ENCODE measurements at regions not wholly inside any gene's neighbourhood (a gene's known extent, or its start where the extent isn't known, plus 50 kb on each side); places are given as distances from the start of the nearest gene placed in this dataset.

DNA sequence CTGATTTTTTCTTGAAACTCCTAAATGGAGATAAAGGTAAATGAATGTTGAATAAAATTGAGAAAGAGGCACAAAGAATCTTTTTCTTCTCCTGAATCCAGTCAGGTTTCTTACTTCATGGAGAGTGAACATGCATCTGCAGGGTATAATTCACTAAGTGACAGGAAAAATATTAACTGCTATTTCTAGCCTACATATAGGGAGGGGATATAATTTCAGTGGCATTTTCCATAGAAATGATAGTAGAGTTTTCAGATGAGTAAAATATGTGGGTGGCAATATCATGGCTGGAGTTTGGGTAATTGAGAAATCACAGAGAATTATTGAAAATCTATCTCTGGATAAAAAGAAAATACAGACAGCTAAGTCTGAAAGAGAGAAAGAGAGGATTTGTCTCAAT, 1227.0 kb upstream of the GJE1 start:
- DNase-seq (ENCODE audit: extremely low read depth in 1 of 4, low spot score in 3 of 4) (no peak), FAIRE-seq (no peak), ATAC-seq (no peak)
- Histone ChIP-seq H3K27ac (ENCODE audit: extremely low read depth, low read depth, low read length) (no peak overlapping the region), H3K9ac (ENCODE audit: insufficient read depth in 1 of 2, low read depth in 2 of 2, low read length in 2 of 2) (no peak overlapping the region), H3K36me3 (ENCODE audit: control insufficient read depth, insufficient read depth, low read length) (no peaks in the 10 kb centered on the region), H3K9me1 (ENCODE audit: control insufficient read depth, insufficient read depth, low read length) (no peaks in the 10 kb centered on the region), H3K4me1 (replicated peaks in 1 of 2; ENCODE audit: control insufficient read depth in 2 of 2, insufficient read depth in 2 of 2, low read length in 2 of 2) (peaks cover 0 to 3% of the 10 kb centered on the region in 2 experiments; a peak in 1 of 5 replicates), H3K9me3 (replicated peaks; ENCODE audit: control insufficient read depth, insufficient read depth, low read depth, low read length) (no peaks in the 10 kb centered on the region), H3K79me2 (ENCODE audit: control insufficient read depth, insufficient read depth, low read length) (no peaks in the 10 kb centered on the region), H3K4me3 (no peak overlapping the region), H3K27me3 (ENCODE audit: control insufficient read depth in 2 of 2, insufficient read depth in 2 of 2, low read length in 2 of 2) (no peaks in the 10 kb centered on the region), H3K4me2 (ENCODE audit: insufficient read depth, low read length) (no peak overlapping the region), H4K20me1 (replicated peaks; ENCODE audit: control insufficient read depth, insufficient read depth, low read length) (no peaks in the 10 kb centered on the region), H2AFZ (ENCODE audit: low read depth, low read length) (no peak overlapping the region)
- in situ Hi-C loops (cut with MboI), result no loop called here
- no TSS peak for BruUV-seq (replicated peaks)
- intact Hi-C loops (cut with micrococcal nuclease), result no loop called here
- no peak for TF ChIP-seq ZC3H11A (IDR thresholded peaks at IDR 0.05; ENCODE audit: low read depth, low read length)
- TF ChIP-seq HDGF (IDR thresholded peaks at IDR 0.05), result no peak
- ChIA-PET CTCF (ENCODE audit: low intra/inter-chr PET ratio) (no interaction called here), POLR2A (no interaction called here)

DNA sequence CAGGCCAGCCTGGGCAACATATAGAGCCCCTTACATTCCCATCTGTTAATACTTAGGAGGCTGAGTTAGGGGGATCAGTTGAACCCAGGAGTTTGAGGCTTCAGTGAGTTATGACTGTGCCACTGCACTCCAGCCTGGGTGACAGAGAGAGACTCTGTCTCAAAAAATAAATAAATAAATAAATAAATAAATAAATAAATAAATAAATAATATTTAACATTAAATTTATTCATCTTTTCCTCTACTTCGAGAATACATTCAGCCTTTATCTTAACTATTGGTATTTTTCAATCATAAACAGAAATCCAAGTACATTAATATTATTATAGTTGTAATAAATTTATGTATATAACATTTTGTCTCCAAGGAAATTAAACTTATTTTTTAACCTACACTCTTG, 1227.7 kb upstream of the GJE1 start:
- WGBS (ENCODE audit: insufficient coverage, low coverage, missing lambda C conversion rate), result 0% methylated on average over 1 of the region's 1 CpG
- BruUV-seq (replicated peaks), result no TSS peak
- POLR2A ChIA-PET, result no interaction called here
- Histone ChIP-seq H3K9me3 (replicated peaks; ENCODE audit: control insufficient read depth, insufficient read depth, low read depth, low read length) (no peaks in the 10 kb centered on the region), H3K4me3 (no peak overlapping the region), H3K27me3 (ENCODE audit: control insufficient read depth in 2 of 2, insufficient read depth in 2 of 2, low read length in 2 of 2) (no peaks in the 10 kb centered on the region), H3K4me1 (replicated peaks in 1 of 2; ENCODE audit: control insufficient read depth in 2 of 2, insufficient read depth in 2 of 2, low read length in 2 of 2) (peaks cover 0 to 3% of the 10 kb centered on the region in 2 experiments; a peak in 1 of 5 replicates), H3K9me1 (ENCODE audit: control insufficient read depth, insufficient read depth, low read length) (no peaks in the 10 kb centered on the region), H3K9ac (ENCODE audit: insufficient read depth in 1 of 2, low read depth in 2 of 2, low read length in 2 of 2) (no peak overlapping the region), H3K79me2 (ENCODE audit: control insufficient read depth, insufficient read depth, low read length) (no peaks in the 10 kb centered on the region), H3K27ac (ENCODE audit: extremely low read depth, low read depth, low read length) (no peak overlapping the region), H3K4me2 (ENCODE audit: insufficient read depth, low read length) (no peak overlapping the region), H2AFZ (ENCODE audit: low read depth, low read length) (no peak overlapping the region), H3K36me3 (ENCODE audit: control insufficient read depth, insufficient read depth, low read length) (no peaks in the 10 kb centered on the region), H4K20me1 (replicated peaks; ENCODE audit: control insufficient read depth, insufficient read depth, low read length) (no peaks in the 10 kb centered on the region)
- intact Hi-C loops (cut with micrococcal nuclease), result no loop called here
- CTCF ChIA-PET (ENCODE audit: low intra/inter-chr PET ratio), result interaction anchor here (0.6 kb wide), 1 partner anchor 13 kb away, joined by 3 read pairs; no protein-coding TSS in a partner anchor
- no peak for DNase-seq (ENCODE audit: extremely low read depth in 1 of 4, low spot score in 3 of 4)
- in situ Hi-C loops (cut with MboI), result no loop called here
- no peak for FAIRE-seq
- no peak for ATAC-seq
- TF ChIP-seq, protein P1, sequence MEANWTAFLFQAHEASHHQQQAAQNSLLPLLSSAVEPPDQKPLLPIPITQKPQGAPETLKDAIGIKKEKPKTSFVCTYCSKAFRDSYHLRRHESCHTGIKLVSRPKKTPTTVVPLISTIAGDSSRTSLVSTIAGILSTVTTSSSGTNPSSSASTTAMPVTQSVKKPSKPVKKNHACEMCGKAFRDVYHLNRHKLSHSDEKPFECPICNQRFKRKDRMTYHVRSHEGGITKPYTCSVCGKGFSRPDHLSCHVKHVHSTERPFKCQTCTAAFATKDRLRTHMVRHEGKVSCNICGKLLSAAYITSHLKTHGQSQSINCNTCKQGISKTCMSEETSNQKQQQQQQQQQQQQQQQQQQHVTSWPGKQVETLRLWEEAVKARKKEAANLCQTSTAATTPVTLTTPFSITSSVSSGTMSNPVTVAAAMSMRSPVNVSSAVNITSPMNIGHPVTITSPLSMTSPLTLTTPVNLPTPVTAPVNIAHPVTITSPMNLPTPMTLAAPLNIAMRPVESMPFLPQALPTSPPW (CRISPR knock-in tag; IDR thresholded peaks at IDR 0.05), result no peak
- TF ChIP-seq ZNF12 (CRISPR knock-in tag; IDR thresholded peaks at IDR 0.05) (no peak), DNMT1 (IDR thresholded peaks at IDR 0.05) (no peak), ZNF165 (CRISPR knock-in tag; IDR thresholded peaks at IDR 0.05; ENCODE audit: borderline replicate concordance) (no peak), ILK (tag; IDR thresholded peaks at IDR 0.05; ENCODE audit: borderline replicate concordance, low read depth) (no peak), NCOA1 (IDR thresholded peaks at IDR 0.05; ENCODE audit: low read depth) (no peak), PHF20 (IDR thresholded peaks at IDR 0.05; ENCODE audit: partially characterized antibody) (no peak), OTX1 (CRISPR knock-in tag; IDR thresholded peaks at IDR 0.05) (no peak), TCFL5 (CRISPR knock-in tag; conservative IDR thresholded peaks at IDR 0.05) (no peak), ZEB2 (IDR thresholded peaks at IDR 0.05) (no peak), KHSRP (IDR thresholded peaks at IDR 0.05) (no peak), NFXL1 (CRISPR knock-in tag; IDR thresholded peaks at IDR 0.05) (no peak), KDM1A (IDR thresholded peaks at IDR 0.05) (no peak)
- TF ChIP-seq, protein P2, sequence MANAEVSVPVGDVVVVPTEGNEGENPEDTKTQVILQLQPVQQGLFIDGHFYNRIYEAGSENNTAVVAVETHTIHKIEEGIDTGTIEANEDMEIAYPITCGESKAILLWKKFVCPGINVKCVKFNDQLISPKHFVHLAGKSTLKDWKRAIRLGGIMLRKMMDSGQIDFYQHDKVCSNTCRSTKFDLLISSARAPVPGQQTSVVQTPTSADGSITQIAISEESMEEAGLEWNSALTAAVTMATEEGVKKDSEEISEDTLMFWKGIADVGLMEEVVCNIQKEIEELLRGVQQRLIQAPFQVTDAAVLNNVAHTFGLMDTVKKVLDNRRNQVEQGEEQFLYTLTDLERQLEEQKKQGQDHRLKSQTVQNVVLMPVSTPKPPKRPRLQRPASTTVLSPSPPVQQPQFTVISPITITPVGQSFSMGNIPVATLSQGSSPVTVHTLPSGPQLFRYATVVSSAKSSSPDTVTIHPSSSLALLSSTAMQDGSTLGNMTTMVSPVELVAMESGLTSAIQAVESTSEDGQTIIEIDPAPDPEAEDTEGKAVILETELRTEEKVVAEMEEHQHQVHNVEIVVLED (CRISPR knock-in tag; IDR thresholded peaks at IDR 0.05), result no peak
- TF ChIP-seq, protein P3, sequence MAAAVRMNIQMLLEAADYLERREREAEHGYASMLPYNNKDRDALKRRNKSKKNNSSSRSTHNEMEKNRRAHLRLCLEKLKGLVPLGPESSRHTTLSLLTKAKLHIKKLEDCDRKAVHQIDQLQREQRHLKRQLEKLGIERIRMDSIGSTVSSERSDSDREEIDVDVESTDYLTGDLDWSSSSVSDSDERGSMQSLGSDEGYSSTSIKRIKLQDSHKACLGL (CRISPR knock-in tag; IDR thresholded peaks at IDR 0.05; ENCODE audit: borderline replicate concordance, poor library complexity, severe bottlenecking), result no peak

Data from K562 (cell line).